ENCODE measurements at regions not wholly inside any gene's neighbourhood (a gene's known extent, or its start where the extent isn't known, plus 50 kb on each side); places are given as distances from the start of the nearest gene placed in this dataset.

- TF ChIP-seq CTCF (conservative IDR thresholded peaks at IDR 0.05) (no peak), ZFX (IDR thresholded peaks at IDR 0.05) (no peak)
Measured at GRCh38 chr12:94049718-94050117, 98.7 kb upstream of the PLXNC1 start.

All from C4-2B (cell line).